ENCODE measurements at regions not wholly inside any gene's neighbourhood (a gene's known extent, or its start where the extent isn't known, plus 50 kb on each side); places are given as distances from the start of the nearest gene placed in this dataset.
"Not testable (repeated sequence)": the region's sequence is repeated elsewhere in the genome, so short reads cannot be mapped to it uniquely, and the experiment has no call there.

DNA sequence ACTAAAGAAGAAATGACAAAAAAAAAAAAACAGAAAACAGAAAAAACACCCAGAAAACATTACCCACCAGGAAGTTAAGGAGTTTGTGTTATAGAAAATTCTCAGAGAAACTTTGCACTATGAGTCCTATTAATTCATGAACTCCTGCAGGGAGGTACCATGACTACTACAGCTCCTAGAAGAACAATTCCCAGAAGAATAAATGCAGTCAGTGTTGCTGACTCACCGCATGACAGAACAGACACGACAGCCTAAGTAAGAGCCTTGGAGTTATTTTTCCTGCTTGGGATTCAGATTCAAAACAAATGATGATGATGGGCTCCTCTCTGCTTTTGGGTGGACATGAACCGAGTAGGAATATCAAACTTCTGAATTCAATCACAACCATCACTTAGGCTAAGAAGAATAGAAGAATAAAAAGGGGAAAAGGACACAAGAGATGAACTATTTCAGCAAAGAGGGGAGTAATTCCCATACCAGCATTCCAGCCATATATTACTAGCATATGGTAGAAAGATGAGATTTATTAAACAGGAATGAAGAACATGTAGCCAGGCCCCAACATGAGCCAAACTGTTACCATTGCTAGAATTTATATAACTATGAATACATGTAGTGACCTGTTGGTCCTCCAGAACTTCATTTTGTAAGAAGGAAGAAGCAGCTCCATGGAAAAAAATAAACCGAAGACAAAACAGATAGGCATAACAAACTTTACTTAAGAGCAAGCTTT is 209.6 kb upstream of the PDE4D start:
- intact Hi-C loops (cut with micrococcal nuclease): no loop called here

DNA sequence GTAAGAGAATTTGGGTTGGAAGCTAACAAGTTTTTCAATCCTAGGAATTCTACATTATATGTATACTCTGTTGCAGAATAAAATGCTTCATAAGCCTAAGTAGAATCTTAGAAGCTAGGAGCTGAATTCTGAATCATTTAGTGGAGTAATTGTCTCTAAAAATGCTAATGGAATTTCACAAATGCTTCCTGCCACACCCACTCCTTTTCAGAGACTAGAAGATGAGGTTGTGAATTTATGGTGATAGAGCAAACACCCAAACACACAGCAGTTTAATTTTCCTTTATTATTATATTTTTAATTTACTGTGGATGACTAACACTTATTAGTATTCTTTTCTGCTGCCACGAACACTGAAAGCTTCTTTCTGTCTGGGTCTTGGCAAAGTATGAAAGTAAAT is 208.0 kb upstream of the PDE4D start:
- intact Hi-C loops (cut with micrococcal nuclease): no loop called here

DNA sequence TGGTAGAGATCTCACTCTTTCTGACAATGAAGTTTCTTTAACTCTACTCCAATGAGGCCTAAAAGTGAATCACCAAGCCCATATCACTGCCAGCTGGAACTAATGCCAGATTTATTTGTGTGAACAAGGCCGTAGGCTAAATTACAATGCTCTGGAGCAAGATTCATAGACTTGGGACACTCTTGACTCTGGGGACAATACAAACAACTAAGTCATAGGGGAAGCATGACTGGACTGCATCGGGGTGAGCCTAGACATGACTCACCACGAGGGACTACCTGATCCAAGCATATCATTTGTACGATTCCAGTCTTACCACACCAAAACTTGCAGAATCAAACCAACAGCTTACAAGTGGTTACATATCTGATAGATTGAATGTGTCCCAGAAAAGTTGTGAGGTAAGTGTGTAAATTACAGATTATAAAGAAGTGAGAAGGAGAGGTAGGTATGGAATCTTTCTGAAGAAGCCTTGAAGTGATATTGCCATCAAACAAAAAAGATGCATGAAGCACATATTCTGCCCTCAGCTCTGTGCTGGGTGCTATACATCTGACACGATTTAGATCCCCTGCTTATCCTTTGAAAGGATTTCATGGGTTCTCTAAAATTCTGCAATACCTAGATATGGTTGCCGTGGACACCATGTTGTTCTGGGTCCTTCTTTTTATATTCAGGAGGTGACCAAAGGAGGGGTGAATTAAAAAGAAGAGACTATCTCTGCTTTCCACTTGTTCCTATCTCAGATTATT is 199.3 kb upstream of the PDE4D start:
- intact Hi-C loops (cut with micrococcal nuclease): no loop called here

DNA sequence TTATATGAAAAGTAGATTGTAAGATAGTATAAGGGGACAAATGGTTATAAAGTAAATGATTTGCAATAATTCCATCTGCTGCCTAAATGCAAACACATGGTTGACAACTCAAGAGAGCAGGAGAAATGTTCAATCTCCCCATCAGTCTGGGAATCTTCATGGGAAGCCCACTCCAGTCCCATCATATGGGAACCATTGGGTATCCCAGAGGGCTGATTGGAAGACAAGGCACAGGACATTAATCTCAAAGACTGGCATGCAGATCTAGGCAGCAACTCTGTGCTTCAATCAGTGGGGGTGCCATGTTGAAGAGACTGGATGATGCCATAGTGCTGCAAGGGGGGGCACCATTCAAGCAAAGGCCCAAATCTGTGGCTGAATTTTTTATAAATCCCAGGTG is 193.1 kb upstream of the PDE4D start:
- intact Hi-C loops (cut with micrococcal nuclease): no loop called here

DNA sequence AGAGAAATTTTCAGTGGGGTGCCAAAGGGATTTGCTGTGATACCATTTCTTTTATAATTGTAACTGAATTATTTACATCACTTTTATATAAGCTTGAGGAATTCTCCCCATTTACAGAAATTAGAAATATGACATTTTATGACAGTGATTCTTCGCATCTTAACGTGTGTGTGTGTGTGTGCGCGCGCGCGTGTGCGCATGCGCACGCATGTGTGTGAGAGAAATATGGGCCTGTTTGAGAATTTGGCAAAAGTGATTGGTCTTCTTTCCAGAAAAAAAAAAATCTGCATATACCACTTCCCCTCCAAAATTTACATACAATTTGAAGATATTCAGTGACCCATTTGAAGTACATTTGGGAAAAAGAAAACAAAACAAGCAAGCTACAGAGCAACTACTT is 190.7 kb upstream of the PDE4D start:
- intact Hi-C loops (cut with micrococcal nuclease): no loop called here

DNA sequence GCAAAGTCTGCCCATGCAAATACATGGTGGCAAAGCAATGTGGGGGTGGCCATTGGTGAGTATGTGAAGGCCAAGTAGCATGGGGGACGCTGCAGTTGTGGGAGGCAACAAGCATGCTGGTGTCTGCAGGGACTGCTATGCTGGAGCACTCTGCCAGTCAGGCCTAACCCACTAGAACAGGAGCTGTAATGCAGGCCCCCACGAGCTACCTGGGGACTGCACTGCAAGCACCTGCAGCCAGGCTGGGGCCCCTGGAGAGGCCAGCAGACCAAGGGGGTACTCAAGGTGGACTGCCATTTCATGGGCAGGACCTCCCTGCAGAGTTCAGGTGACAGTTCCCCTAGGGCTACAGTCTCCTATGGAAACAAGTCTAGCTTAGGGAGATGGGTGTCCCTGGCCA is 183.8 kb upstream of the PDE4D start:
- intact Hi-C loops (cut with micrococcal nuclease): no loop called here

DNA sequence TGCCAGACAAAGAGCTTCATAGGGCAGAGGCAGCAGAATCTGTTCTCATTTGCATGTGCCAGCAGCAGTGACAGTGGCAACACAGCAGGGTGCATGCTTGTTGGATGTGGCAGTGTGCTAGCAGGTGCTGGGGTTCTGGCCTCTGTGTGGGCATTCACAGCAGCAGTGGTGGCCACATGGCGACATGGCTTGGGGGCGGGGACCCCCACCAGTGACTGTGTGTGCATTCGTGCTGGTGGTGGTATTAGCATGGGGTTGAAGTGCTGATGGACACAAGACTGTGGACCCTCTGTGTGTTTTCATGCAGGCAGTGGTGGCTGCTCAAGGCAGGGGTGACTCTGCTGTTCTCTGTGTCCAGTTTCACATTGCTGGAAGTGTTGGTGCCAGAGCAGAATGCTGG is 183.2 kb upstream of the PDE4D start:
- intact Hi-C loops (cut with micrococcal nuclease): no loop called here

DNA sequence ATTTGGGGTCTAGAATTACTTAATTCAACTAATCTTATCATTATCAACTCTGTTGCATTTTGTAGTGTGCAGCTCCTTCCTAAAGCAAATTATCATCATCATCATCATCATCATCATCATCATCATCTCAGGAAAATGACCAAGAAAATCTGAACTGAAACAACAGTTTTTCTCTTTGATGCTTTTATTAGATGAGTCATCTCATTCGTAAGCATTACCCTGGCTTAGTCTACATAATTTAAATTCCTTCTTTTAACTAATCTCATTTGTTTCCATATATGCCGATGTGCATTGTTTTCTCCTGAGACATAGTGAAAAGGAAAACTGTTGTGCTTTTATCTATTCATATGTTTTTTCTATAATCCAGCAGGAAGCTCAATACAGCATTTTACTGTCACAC is 173.0 kb upstream of the PDE4D start:
- intact Hi-C loops (cut with micrococcal nuclease): no loop called here

DNA sequence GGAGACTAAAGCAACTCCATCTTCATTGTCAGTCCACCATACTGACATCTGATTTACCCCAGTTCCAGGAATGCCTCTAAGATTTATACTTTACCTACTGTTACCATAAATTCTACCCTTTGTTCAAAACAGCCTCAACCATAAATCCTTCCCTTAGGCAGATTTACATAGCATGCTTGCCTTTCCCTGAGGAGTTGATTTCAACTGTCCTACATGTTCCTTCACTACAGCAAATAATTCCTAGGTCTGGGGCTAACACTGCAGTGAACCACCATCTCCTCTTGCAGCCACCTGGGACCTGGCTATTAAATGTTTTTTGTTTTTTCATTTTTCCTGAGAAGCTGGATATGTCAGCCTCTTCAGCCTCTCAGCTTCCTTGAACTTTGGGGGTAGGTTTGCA is 166.9 kb upstream of the PDE4D start:
- intact Hi-C loops (cut with micrococcal nuclease): no loop called here

DNA sequence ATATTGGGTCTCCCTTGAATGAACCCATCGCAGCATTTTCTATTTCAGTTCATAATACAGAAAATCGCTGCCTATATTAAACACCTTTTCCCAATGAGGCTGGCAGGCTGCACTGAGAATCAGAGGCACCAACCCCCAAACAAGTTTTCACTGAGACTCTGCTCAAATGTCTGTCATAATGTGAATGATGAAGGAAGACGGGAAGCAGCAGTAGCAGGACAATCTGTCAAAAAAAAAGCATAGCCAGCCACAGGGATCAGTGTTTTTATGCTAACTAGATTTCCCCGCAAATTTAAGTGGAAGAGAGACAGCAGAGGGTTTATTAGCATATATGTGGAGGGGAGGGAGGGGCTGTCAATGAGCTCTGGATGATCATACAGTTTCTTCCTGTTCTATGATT is 162.7 kb upstream of the PDE4D start:
- intact Hi-C loops (cut with micrococcal nuclease): no loop called here

DNA sequence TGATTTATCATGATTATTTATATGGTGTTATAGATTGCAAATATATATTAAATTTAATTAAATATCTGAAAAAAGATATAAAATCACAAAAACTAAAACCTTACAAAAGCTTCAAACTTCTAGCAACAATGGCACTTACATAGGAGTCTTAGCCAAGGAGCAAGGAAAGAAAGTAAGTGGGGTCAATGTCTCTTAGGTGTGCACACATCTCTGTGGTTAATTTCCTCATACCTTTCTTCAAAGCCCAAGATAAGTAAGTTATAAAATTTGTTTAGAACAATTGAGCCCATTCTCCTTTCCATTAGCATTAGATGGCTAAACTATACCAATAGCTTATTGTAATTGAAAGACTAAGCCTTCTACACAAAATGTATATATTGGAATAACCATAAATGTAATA is 161.6 kb upstream of the PDE4D start:
- intact Hi-C loops (cut with micrococcal nuclease): no loop called here

DNA sequence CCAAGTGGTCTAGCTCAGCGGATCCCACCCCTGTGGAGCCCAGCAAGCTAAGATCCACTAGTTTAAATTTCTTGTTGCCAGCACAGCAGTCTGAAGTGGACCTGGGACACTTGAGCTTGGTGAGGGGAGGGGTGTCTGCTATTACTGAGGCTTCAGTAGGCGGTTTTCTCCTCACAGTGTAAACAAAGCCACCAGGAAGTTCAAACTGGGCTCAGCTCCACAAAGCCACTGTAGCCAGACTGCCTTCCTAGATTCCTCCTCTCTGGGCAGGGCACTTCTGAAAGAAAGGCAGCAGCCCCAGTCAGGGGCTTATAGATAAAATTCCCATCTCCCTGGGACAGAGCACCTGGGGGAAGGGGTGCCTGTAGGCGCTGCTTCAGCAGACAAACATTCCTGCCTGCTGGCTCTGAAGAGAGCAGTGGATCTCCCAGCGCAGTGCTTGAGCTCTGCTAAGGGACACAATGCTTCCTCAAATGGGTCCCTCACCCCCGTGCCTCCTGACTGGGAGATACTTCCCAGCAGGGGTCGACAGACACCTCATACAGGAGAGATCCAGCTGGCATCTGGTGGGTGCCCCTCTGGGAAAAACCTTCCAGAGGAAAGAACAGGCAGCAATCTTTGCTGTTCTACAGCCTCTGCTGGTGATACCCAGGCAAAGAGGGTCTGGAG is 148.6 kb upstream of the PDE4D start:
- intact Hi-C loops (cut with micrococcal nuclease): not testable (repeated sequence)

DNA sequence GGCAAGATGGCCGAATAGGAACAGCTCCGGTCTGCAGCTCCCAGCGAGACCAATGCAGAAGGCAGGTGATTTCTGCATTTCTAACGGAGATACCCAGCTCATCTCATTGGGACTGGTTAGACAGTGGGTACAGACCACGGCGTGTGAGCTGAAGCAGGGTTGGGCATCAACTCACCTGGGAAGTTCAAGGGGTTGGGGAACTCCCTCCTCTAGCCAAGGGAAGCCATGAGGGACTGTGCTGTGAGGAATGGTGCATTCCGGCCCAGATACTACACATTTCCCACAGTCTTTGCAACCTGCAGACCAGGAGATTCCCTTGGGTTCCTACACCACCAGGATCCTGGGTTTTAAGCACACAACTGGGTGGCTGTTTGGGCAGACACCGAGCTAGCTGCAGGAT is 148.0 kb upstream of the PDE4D start:
- intact Hi-C loops (cut with micrococcal nuclease): not testable (repeated sequence)

DNA sequence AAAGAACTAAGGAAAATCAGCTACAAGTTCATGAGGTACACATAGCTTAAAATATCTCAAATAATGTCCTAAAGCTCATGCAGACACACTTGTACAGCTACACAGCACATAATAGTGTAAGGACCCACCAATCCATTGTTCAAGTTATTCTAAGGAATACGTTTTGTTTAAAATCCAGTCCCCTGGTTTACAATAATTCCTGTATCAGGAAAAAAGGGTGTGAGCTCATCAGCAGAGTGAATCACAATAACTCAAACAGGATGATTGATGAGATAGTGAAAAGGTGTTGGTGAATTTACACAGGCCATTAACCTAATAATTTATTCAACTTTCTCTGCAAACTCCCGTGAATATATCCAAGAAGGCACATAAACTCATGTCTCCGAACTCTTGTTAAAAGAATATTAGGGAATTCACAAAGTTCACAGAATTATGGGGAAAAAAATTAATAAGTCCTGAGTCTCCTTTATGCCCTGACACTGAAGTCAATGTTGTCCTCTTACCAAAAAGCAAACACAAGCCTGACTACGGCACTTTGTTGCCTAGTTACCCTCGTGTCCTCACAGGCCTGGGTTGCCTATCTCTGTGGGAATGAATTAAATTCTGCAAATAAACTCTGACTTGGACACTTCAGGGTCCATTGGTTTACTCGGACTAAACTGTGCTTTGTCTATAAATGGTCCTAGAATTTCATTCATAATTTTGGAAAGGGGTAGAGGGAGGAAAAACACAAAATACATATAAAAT is 142.8 kb upstream of the PDE4D start:
- intact Hi-C loops (cut with micrococcal nuclease): no loop called here

DNA sequence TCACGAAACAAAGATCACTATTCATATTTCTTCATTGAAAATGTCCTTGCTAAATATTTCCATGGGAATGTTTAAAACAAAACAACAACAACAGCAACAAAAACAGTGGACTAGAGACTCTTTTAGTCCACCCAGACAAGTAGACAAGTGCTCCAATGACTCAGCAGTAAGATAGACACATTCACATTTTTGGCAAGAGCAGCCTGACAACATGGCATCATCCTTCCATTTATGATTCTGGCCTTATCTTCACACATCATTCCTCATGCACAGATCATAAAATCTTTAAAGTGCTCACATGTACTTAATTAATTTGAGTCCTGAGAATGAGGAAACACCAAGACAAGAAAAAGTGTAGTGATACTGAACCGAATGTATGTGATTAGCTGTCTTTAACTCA is 132.6 kb upstream of the PDE4D start:
- intact Hi-C loops (cut with micrococcal nuclease): no loop called here

DNA sequence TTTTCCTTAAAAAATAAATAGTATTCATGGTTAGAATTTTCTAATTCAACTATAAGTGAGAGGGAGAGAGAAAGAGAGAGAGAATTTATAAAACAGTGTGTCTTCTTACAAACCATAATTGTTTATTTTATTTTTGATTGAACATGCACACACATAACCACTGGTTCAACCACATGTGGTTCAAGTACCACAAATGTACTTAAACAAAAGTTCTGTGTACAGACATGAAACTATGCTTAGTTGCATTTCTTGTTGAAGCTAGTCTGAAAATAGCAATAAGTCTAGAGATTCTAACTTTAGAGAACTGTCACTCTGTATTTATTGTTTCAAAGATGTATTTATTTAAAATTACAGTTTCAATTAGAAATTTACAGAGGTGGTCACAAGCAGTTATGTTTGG is 130.6 kb upstream of the PDE4D start:
- intact Hi-C loops (cut with micrococcal nuclease): no loop called here

DNA sequence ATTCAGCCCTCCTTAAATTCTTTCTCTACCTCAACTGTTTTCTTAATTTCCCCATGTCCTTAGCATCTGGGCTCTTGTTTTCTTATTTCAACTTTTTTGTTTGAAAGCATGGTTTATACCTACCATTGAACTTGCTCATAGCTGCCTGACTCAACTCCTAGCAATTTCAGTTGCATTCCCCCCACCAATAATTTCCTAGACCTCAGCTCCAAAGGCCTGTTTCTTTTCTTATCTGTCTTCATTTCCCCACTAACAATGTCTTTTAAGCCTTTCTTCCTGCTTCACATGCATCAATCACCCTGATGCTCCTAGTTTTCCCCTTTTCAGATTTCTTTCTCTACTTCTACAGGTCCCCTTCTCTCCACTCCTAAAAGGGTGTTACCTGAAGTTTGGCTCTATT is 129.7 kb upstream of the PDE4D start:
- intact Hi-C loops (cut with micrococcal nuclease): no loop called here

DNA sequence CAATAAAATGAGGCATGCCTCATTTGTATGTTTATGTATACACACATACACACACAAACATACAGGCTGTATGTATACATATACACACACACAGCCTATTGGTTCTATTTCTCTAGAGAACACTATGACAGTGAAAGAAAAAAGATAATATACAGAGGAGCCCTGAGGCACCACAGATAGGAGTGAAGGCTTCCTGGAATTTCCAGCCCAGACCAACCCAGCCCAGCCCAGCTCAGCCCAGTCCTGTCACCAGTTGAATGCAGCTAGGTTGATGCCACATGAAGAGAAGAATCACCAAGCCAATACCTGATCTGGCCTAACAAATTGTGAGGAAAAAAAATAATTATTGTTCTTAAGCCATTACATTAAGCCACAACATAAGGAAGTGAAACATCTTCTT is 126.9 kb upstream of the PDE4D start:
- intact Hi-C loops (cut with micrococcal nuclease): no loop called here

DNA sequence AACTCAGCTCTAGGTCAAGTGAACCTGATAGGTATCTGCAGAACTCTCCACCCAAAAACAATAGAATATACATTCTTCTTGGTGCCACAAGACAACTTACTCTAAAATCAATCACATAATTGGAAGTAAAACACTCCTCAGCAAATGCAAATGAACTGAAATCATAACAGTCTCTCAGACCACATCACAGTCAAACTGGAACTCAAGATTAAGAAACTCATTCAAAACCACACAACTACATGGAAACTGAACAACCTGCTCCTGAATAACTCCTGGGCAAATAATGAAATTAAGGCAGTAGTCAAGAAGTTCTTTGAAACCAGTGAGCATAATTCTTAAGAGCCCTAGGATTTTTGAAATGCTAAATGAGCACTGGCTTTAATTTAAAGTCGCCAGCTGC is 125.4 kb upstream of the PDE4D start:
- intact Hi-C loops (cut with micrococcal nuclease): not testable (repeated sequence)

DNA sequence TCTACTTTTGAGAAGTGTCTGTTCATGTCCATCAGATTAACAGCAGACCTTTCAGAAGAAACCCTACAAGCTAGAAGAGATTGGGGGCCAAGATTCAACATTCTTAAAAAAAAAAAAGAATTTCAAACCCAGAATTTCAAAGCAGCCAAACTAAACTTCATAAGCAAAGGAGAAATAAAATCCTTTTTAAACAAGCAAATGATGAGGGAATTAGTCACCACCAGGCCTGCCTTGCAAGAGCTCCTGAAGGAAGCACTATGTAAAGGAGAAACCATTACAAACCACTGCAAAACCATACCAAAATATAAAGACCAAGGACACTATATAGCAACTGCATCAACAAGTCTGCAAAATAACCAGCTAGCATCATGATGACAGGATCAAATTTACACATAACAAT is 124.6 kb upstream of the PDE4D start:
- intact Hi-C loops (cut with micrococcal nuclease): no loop called here

DNA sequence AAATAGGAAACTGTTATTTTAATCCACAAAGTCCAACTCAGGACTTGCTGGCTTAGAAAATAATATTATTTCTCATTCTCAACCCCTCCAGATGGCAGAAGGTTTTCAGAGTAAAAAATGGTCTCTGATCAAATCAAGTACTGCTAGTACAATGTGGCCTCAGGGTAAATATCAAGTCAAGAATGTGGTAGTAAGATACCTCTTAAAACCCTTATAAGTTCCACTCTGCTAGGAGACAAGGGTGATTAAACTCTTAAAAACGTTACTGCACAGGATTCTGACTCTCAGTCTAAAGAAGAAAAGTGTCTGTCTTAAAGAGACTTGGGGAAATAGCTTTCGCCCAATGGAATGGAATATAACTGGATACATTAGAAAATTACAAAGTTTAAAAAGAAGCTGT is 120.8 kb upstream of the PDE4D start:
- intact Hi-C loops (cut with micrococcal nuclease): no loop called here

DNA sequence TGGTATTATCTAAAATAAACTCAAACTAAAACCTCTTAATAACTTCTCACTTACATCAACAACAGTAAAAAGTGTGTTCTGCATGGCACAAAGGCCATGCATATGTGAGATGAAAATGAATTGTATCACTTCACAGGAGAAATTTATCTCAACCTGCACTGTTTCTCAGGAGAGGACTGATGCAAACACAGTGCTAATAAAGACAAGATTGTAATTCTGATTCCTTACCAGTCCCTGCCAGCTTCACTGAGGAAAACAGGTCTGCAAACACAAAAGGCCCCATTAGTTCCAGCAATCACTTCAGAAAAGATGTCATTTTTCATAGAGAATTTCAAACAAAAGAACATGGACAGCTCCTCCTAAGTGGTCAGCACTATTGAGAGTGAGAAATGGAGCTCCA is 117.3 kb upstream of the PDE4D start:
- intact Hi-C loops (cut with micrococcal nuclease): no loop called here
